ENCODE measurements at regions not wholly inside any gene's neighbourhood (a gene's known extent, or its start where the extent isn't known, plus 50 kb on each side); places are given as distances from the start of the nearest gene placed in this dataset.

DNA sequence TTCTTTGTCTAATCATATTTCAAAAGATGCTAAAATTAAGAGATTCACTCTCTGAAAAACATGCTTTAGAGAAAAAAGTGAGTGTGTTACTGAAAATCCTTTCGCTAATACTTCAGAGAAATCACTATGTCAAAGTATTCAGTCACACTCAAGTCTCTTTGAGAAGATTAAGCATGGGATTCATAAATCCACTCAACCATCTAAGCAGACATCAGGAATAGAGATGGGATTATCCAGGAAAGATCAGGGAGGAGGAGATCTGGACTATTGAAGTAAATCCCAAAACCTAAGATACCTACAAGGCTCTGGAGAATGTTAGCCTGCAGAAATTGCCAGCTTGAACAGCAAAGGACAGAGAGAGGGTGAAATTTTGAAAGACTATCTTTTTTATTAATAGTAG, 317.2 kb upstream of the ACO1 start:
- Histone ChIP-seq H3K79me1 (ENCODE audit: low read depth, low read length) (no peaks in the 10 kb centered on the region), H2AK5ac (ENCODE audit: low read depth, low read length) (no peak overlapping the region), H2AFZ (ENCODE audit: low read length) (no peak overlapping the region), H2BK5ac (ENCODE audit: low read depth, low read length) (no peak overlapping the region), H4K20me1 (replicated peaks in 1 of 2; ENCODE audit: control insufficient read depth in 1 of 2, insufficient read depth in 2 of 2, low read length in 2 of 2) (no peaks in the 10 kb centered on the region), H2BK12ac (ENCODE audit: low read depth, low read length) (no peak overlapping the region), H3K4me1 (replicated peaks in 1 of 4; ENCODE audit: control insufficient read depth in 3 of 4, insufficient read depth in 4 of 4, low read length in 3 of 4) (no peaks in the 10 kb centered on the region; a peak in 1 of 7 replicates), H3K56ac (replicated peaks; ENCODE audit: insufficient read length, low read depth, low read length) (no peak overlapping the region), H3K4me3 (ENCODE audit: extremely low read depth in 1 of 4, insufficient read depth in 2 of 4, low read depth in 3 of 4, low read length in 4 of 4) (no peak overlapping the region), H2BK120ac (replicated peaks; ENCODE audit: low read depth, low read length) (no peak overlapping the region), H2BK20ac (ENCODE audit: low read length) (no peak overlapping the region), H4K8ac (ENCODE audit: extremely low read depth, insufficient read depth, low read length) (no peak overlapping the region), H4K5ac (ENCODE audit: insufficient read length, low read depth, low read length) (no peak overlapping the region), H3K36me3 (ENCODE audit: control insufficient read depth in 2 of 4, insufficient read depth in 4 of 4, low read length in 3 of 4) (no peaks in the 10 kb centered on the region), H3K18ac (ENCODE audit: extremely low read depth, low read length) (no peak overlapping the region), H3K9me3 (ENCODE audit: insufficient read depth in 2 of 2, low read depth in 1 of 2, low read length in 1 of 2) (no peaks in the 10 kb centered on the region), H3K4ac (replicated peaks; ENCODE audit: insufficient read length, low read depth, low read length) (no peak overlapping the region), H3K14ac (ENCODE audit: insufficient read length) (no peak overlapping the region), H2BK15ac (ENCODE audit: low read length) (no peak overlapping the region), H3K27ac (ENCODE audit: low read depth, low read length) (no peak overlapping the region), H3K4me2 (ENCODE audit: insufficient read depth in 1 of 2, low read depth in 2 of 2, low read length in 2 of 2) (no peak overlapping the region), H4K91ac (replicated peaks; ENCODE audit: insufficient read length, low read length) (no peak overlapping the region), H3K23me2 (ENCODE audit: low read depth, low read length) (no peaks in the 10 kb centered on the region), H3K9ac (replicated peaks in 1 of 4; ENCODE audit: extremely low read depth in 1 of 4, low read depth in 3 of 4, low read length in 3 of 4) (no peak overlapping the region), H3K23ac (ENCODE audit: insufficient read length) (no peak overlapping the region), H3K79me2 (ENCODE audit: control insufficient read depth in 1 of 2, insufficient read depth in 2 of 2, low read length in 2 of 2) (no peaks in the 10 kb centered on the region), H3K27me3 (replicated peaks in 1 of 4; ENCODE audit: control insufficient read depth in 3 of 4, extremely low read depth in 1 of 4, insufficient read depth in 3 of 4, low read length in 3 of 4) (no peaks in the 10 kb centered on the region)
- DNase-seq (ENCODE audit: low read depth in 1 of 2, low spot score in 2 of 2) (no peak), FAIRE-seq (no peak)
- 93% methylated on average over 1 of the region's 1 CpG; no CpG with 5 or more reads in 1 of the 2 experiments for WGBS, 2 experiments (ENCODE audit: extremely low coverage in 1 of 2, insufficient coverage in 1 of 2, insufficient read length in 1 of 2, insufficient replicate concordance in 2 of 2, low coverage in 1 of 2, low lambda C conversion rate in 2 of 2, missing lambda C conversion rate in 1 of 2)
- ChIA-PET CTCF (ENCODE audit: partially characterized antibody) (interaction anchor here (2.9 kb wide), 1 partner anchor 18 kb away, joined by 8 read pairs; no protein-coding TSS in a partner anchor), POLR2A (ENCODE audit: partially characterized antibody) (no interaction called here)
- TF ChIP-seq KDM5A (IDR thresholded peaks at IDR 0.05; ENCODE audit: low read length): no peak
- no peak for TF ChIP-seq TAF7 (optimal IDR thresholded peaks at IDR 0.05; ENCODE audit: borderline replicate concordance, low read depth, low read length)
- TF ChIP-seq TBP (IDR thresholded peaks at IDR 0.05; ENCODE audit: low read depth, low read length): no peak
- no peak for TF ChIP-seq SP4 (IDR thresholded peaks at IDR 0.05; ENCODE audit: low read length)
- no peak for TF ChIP-seq SIN3A (conservative IDR thresholded peaks at IDR 0.05 in 1 of 2, IDR thresholded peaks at IDR 0.05 in 1 of 2; ENCODE audit: low read depth in 1 of 2, low read length in 2 of 2)
- no peak for TF ChIP-seq BCL11A (IDR thresholded peaks at IDR 0.05; ENCODE audit: low read depth in 2 of 2, low read length in 2 of 2)
- TF ChIP-seq, protein P1, sequence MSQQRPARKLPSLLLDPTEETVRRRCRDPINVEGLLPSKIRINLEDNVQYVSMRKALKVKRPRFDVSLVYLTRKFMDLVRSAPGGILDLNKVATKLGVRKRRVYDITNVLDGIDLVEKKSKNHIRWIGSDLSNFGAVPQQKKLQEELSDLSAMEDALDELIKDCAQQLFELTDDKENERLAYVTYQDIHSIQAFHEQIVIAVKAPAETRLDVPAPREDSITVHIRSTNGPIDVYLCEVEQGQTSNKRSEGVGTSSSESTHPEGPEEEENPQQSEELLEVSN (IDR thresholded peaks at IDR 0.05): no peak
- TF ChIP-seq SRF (IDR thresholded peaks at IDR 0.05; ENCODE audit: low read depth, low read length): no peak
- TF ChIP-seq JUN (IDR thresholded peaks at IDR 0.05; ENCODE audit: low read depth, low read length): no peak
- no peak for TF ChIP-seq CREB1 (IDR thresholded peaks at IDR 0.05)
- TF ChIP-seq, protein P2, sequence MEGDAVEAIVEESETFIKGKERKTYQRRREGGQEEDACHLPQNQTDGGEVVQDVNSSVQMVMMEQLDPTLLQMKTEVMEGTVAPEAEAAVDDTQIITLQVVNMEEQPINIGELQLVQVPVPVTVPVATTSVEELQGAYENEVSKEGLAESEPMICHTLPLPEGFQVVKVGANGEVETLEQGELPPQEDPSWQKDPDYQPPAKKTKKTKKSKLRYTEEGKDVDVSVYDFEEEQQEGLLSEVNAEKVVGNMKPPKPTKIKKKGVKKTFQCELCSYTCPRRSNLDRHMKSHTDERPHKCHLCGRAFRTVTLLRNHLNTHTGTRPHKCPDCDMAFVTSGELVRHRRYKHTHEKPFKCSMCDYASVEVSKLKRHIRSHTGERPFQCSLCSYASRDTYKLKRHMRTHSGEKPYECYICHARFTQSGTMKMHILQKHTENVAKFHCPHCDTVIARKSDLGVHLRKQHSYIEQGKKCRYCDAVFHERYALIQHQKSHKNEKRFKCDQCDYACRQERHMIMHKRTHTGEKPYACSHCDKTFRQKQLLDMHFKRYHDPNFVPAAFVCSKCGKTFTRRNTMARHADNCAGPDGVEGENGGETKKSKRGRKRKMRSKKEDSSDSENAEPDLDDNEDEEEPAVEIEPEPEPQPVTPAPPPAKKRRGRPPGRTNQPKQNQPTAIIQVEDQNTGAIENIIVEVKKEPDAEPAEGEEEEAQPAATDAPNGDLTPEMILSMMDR (IDR thresholded peaks at IDR 0.05; ENCODE audit: control extremely low read depth in 1 of 3, insufficient read depth in 1 of 3, low read depth in 1 of 3, low read length in 3 of 3): no peak
- no peak for TF ChIP-seq SP2 (IDR thresholded peaks at IDR 0.05; ENCODE audit: low read length)
- TF ChIP-seq CBX5 (IDR thresholded peaks at IDR 0.05; ENCODE audit: low read depth, low read length): no peak
